ENCODE measurements at regions not wholly inside any gene's neighbourhood (a gene's known extent, or its start where the extent isn't known, plus 50 kb on each side); places are given as distances from the start of the nearest gene placed in this dataset.

GRCh38 chr3:76369170-76369569 is 583.8 kb upstream of the ZNF717 start (continued):
- TF ChIP-seq, protein P1, sequence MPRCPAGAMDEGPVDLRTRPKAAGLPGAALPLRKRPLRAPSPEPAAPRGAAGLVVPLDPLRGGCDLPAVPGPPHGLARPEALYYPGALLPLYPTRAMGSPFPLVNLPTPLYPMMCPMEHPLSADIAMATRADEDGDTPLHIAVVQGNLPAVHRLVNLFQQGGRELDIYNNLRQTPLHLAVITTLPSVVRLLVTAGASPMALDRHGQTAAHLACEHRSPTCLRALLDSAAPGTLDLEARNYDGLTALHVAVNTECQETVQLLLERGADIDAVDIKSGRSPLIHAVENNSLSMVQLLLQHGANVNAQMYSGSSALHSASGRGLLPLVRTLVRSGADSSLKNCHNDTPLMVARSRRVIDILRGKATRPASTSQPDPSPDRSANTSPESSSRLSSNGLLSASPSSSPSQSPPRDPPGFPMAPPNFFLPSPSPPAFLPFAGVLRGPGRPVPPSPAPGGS (IDR thresholded peaks at IDR 0.05; ENCODE audit: borderline replicate concordance, insufficient read depth, low read depth, low read length, poor library complexity, severe bottlenecking), result no peak
- peak; percentile 80 for TF ChIP-seq RAD21 (IDR thresholded peaks at IDR 0.05; ENCODE audit: insufficient read depth, low read depth, low read length)

DNA sequence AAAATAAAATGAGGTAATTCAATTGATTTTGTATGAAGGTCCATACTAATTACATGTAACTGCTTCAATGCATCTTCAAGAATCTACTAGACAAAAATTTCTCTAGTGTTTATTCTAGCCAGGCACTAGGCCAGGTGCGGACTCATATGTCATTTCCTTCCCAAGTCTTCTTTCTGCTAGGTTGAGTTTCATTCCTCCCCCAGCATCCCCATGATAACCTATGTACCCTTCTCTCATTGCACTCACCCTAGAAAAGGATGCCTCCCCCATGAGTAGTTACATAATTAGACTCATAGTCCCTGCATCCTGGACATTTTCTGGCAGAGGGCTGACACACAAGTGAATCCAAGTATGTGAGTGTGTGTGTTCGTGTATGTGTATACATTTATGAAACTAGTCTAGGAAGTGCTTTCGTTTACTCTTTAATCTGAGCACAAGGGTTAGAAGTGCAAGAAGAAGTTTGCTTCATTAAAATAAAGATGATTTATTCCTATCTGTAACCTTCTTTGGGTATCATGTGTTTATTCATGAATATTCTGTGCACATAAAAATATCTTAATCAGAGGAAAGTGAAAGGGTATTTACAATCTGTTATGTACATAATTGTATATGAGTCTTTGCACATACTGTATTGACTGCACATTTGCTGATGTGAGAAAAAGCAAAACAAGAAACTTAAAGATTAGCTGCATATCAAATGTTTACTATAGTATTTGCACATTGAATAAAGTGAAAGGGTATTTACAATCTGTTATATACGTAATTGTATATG is 585.6 kb upstream of the ZNF717 start:
- in situ Hi-C loops (cut with MboI) (no loop called here), intact Hi-C loops (cut with micrococcal nuclease; ENCODE audit: unreplicated experiment) (no loop called here)
- WGBS (ENCODE audit: insufficient coverage, insufficient replicate concordance, low lambda C conversion rate, missing lambda C conversion rate), result 13% methylated on average over 4 of the region's 4 CpGs
- Histone ChIP-seq H3K4me3 (no peak overlapping the region), H4K20me1 (ENCODE audit: control insufficient read depth, insufficient read depth) (no peaks in the 10 kb centered on the region), H3K9ac (ENCODE audit: control insufficient read depth, insufficient read depth, low read length) (no peak overlapping the region), H3K4me2 (ENCODE audit: control insufficient read depth, insufficient read depth) (no peak overlapping the region), H3K27ac (ENCODE audit: control insufficient read depth, insufficient read depth) (no peak overlapping the region), H2AFZ (ENCODE audit: control insufficient read depth, low read depth, low read length) (no peak overlapping the region), H3K9me3 (replicated peaks; ENCODE audit: control insufficient read depth, insufficient read depth, low read length) (no peaks in the 10 kb centered on the region), H3K36me3 (ENCODE audit: control insufficient read depth in 2 of 2, insufficient read depth in 2 of 2, low read length in 1 of 2) (no peaks in the 10 kb centered on the region), H3K79me2 (ENCODE audit: control insufficient read depth, insufficient read depth, low read length) (no peaks in the 10 kb centered on the region), H3K27me3 (replicated peaks in 1 of 2; ENCODE audit: control insufficient read depth in 2 of 2, insufficient read depth in 2 of 2, low read length in 1 of 2) (no peaks in the 10 kb centered on the region), H3K4me1 (ENCODE audit: control insufficient read depth, insufficient read depth, low read length) (no peaks in the 10 kb centered on the region)
- CTCF ChIA-PET, result interaction anchor here (2.3 to 3.2 kb wide), 2 partner anchors 199 to 215 kb away, joined by 8 to 29 read pairs; no protein-coding TSS in a partner anchor
- POLR2A ChIA-PET, result no interaction called here
- ATAC-seq (no peak), DNase-seq (ENCODE audit: low read depth, low spot score) (no peak), FAIRE-seq (no peak)
- RAD21 ChIA-PET (ENCODE audit: unreplicated experiment), result no interaction called here
- TF ChIP-seq SREBF1 (IDR thresholded peaks at IDR 0.05; ENCODE audit: low read length), result no peak
- no peak for TF ChIP-seq TCF3 (IDR thresholded peaks at IDR 0.05; ENCODE audit: borderline replicate concordance, insufficient read depth, low read depth, low read length)
- TF ChIP-seq RELA (IDR thresholded peaks at IDR 0.05; ENCODE audit: borderline replicate concordance, partially characterized antibody), result no peak
- TF ChIP-seq SIN3A (IDR thresholded peaks at IDR 0.05; ENCODE audit: low read depth, low read length), result no peak
- TF ChIP-seq KAT2A (conservative IDR thresholded peaks at IDR 0.05; ENCODE audit: control insufficient read depth, low read depth, low read length), result no peak
- TF ChIP-seq TARDBP (IDR thresholded peaks at IDR 0.05; ENCODE audit: borderline replicate concordance), result no peak
- TF ChIP-seq PML (IDR thresholded peaks at IDR 0.05; ENCODE audit: low read length), result no peak
- TF ChIP-seq BRCA1 (IDR thresholded peaks at IDR 0.05; ENCODE audit: low read depth, low read length), result no peak
- no peak for TF ChIP-seq ATF3 (IDR thresholded peaks at IDR 0.05; ENCODE audit: borderline replicate concordance, extremely low read depth, low read depth, low read length)
- TF ChIP-seq CBX3 (IDR thresholded peaks at IDR 0.05; ENCODE audit: borderline replicate concordance, low read depth), result no peak
- TF ChIP-seq PAX5 (IDR thresholded peaks at IDR 0.05; ENCODE audit: borderline replicate concordance, low read depth, low read length), result no peak
- no peak for TF ChIP-seq ZBED1 (IDR thresholded peaks at IDR 0.05; ENCODE audit: borderline replicate concordance)
- no peak for TF ChIP-seq SMAD5 (IDR thresholded peaks at IDR 0.05; ENCODE audit: low read depth)
- no TSS peak for BruUV-seq (replicated peaks)
- SMC1A ChIA-PET (ENCODE audit: uncharacterized antibody, unreplicated experiment), result no interaction called here
